Breast epithelium (tissue), 3 donors: ENCODE measurements at regions not wholly inside any gene's neighbourhood (a gene's known extent, or its start where the extent isn't known, plus 50 kb on each side); places are given as distances from the start of the nearest gene placed in this dataset.

Experiments
- POLR2AphosphoS5 ChIP-seq, 3 donors: sonication (generic); formaldehyde crosslinking; IDR thresholded peaks; one replicate each; pipeline ENCODE4 v1.6.1; 2017; ENCODE audit warnings: antibody characterized with exemption in 3 of 3
- TF ChIP-seq, protein P1 (sequence below), 3 donors: fragments of 450-650 bp; IDR thresholded peaks; one replicate each; pipeline ENCODE4 v1.5.1; 2016 to 2017; ENCODE audit warnings: antibody characterized with exemption in 3 of 3, mild to moderate bottlenecking in 3 of 3, moderate library complexity in 3 of 3

GRCh38 chr3:30260762-30261161 is 345.6 kb upstream of the TGFBR2 start:
- TF ChIP-seq, protein P1, sequence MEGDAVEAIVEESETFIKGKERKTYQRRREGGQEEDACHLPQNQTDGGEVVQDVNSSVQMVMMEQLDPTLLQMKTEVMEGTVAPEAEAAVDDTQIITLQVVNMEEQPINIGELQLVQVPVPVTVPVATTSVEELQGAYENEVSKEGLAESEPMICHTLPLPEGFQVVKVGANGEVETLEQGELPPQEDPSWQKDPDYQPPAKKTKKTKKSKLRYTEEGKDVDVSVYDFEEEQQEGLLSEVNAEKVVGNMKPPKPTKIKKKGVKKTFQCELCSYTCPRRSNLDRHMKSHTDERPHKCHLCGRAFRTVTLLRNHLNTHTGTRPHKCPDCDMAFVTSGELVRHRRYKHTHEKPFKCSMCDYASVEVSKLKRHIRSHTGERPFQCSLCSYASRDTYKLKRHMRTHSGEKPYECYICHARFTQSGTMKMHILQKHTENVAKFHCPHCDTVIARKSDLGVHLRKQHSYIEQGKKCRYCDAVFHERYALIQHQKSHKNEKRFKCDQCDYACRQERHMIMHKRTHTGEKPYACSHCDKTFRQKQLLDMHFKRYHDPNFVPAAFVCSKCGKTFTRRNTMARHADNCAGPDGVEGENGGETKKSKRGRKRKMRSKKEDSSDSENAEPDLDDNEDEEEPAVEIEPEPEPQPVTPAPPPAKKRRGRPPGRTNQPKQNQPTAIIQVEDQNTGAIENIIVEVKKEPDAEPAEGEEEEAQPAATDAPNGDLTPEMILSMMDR (IDR thresholded peaks at IDR 0.05): no peak
- TF ChIP-seq POLR2AphosphoS5 (IDR thresholded peaks at IDR 0.05): no peak
